ENCODE measurements at regions not wholly inside any gene's neighbourhood (a gene's known extent, or its start where the extent isn't known, plus 50 kb on each side); places are given as distances from the start of the nearest gene placed in this dataset.

DNA sequence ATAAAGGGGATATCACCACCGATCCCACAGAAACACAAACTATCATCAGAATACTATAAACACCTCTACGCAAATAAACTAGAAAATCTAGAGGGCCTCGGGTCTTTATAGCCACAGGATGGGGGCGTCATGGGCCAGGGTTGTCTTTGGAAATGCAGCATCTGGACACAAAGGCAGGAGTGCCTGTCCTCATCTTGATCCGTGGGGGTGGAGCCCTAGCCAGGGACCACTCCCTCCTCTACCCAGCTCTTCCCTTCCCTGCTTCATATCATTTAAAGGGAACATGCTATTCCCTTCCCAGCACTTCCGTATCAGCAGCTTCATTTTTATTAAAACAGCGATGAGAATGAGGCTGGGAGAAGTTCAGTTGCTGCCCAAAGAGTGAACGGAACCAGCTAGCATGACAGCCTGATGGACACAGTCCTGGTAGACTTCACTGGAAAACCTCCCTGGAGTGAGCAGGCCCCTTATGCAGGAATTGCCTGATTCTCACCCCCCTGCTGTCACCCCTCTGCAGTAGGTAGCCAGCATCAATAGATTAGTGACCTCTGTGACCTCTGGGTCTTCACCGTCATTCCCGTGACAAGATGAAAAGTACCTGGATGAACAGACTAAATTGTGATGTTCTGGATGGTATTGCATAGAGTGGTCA, 251.4 kb upstream of the RGS6 start:
- Histone ChIP-seq H3K9ac (ENCODE audit: low read length) (no peak overlapping the region), H3K4me2 (ENCODE audit: low read depth, low read length, poor library complexity, severe bottlenecking) (no peak overlapping the region), H3K27me3 (ENCODE audit: low read length) (no peaks in the 10 kb centered on the region), H3K9me3 (ENCODE audit: insufficient read depth, low read length) (no peaks in the 10 kb centered on the region), H3K27ac (ENCODE audit: low read depth, low read length) (no peak overlapping the region), H4K20me1 (ENCODE audit: low read depth, low read length) (no peaks in the 10 kb centered on the region), H3K9me2 (replicated peaks; ENCODE audit: insufficient read depth, low read length) (no peaks in the 10 kb centered on the region), H3K79me2 (ENCODE audit: insufficient read depth, low read length) (no peaks in the 10 kb centered on the region), H3K36me3 (ENCODE audit: low read length) (no peaks in the 10 kb centered on the region), H2AFZ (ENCODE audit: low read depth, low read length, severe bottlenecking) (no peak overlapping the region), H3K4me3 (ENCODE audit: insufficient read depth, low read length, poor library complexity, severe bottlenecking) (no peak overlapping the region), H3F3A (ENCODE audit: insufficient read depth) (no peaks in the 10 kb centered on the region)
- TF ChIP-seq, protein P1, sequence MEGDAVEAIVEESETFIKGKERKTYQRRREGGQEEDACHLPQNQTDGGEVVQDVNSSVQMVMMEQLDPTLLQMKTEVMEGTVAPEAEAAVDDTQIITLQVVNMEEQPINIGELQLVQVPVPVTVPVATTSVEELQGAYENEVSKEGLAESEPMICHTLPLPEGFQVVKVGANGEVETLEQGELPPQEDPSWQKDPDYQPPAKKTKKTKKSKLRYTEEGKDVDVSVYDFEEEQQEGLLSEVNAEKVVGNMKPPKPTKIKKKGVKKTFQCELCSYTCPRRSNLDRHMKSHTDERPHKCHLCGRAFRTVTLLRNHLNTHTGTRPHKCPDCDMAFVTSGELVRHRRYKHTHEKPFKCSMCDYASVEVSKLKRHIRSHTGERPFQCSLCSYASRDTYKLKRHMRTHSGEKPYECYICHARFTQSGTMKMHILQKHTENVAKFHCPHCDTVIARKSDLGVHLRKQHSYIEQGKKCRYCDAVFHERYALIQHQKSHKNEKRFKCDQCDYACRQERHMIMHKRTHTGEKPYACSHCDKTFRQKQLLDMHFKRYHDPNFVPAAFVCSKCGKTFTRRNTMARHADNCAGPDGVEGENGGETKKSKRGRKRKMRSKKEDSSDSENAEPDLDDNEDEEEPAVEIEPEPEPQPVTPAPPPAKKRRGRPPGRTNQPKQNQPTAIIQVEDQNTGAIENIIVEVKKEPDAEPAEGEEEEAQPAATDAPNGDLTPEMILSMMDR (IDR thresholded peaks at IDR 0.05; ENCODE audit: insufficient read depth, low read length, poor library complexity, severe bottlenecking), result no peak
- no peak for TF ChIP-seq EZH2phosphoT487 (conservative IDR thresholded peaks at IDR 0.05; ENCODE audit: low read length)

DNA sequence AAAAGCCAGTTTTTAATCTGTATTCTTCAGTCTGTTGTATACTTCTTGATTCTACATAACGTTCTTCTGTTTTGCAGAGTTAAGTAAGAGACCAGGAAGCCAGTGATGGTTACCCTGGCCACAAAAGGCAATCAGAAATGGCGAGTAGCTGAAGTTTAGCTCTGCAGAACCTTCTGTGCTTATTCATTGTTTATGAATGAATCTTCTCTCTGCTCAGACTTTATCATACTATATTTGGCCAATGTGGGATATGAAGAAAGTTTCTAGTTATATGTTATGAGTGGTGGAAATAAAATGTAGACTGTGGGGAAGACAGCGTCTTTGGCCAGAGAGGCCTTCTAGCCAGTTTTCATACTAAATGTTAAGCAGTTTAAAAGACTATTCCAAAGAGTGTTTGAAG, 249.9 kb upstream of the RGS6 start:
- Histone ChIP-seq H4K20me1 (ENCODE audit: low read depth, low read length) (no peaks in the 10 kb centered on the region), H2AFZ (ENCODE audit: low read depth, low read length, severe bottlenecking) (no peak overlapping the region), H3K9me3 (ENCODE audit: insufficient read depth, low read length) (no peaks in the 10 kb centered on the region), H3K27me3 (ENCODE audit: low read length) (no peaks in the 10 kb centered on the region), H3K4me2 (ENCODE audit: low read depth, low read length, poor library complexity, severe bottlenecking) (no peak overlapping the region), H3K9ac (ENCODE audit: low read length) (no peak overlapping the region), H3K4me3 (ENCODE audit: insufficient read depth, low read length, poor library complexity, severe bottlenecking) (no peak overlapping the region), H3F3A (ENCODE audit: insufficient read depth) (no peaks in the 10 kb centered on the region), H3K36me3 (ENCODE audit: low read length) (no peaks in the 10 kb centered on the region), H3K9me2 (replicated peaks; ENCODE audit: insufficient read depth, low read length) (no peaks in the 10 kb centered on the region), H3K79me2 (ENCODE audit: insufficient read depth, low read length) (no peaks in the 10 kb centered on the region), H3K27ac (ENCODE audit: low read depth, low read length) (no peak overlapping the region)
- no peak for TF ChIP-seq EZH2phosphoT487 (conservative IDR thresholded peaks at IDR 0.05; ENCODE audit: low read length)
- TF ChIP-seq, protein P1 (IDR thresholded peaks at IDR 0.05; ENCODE audit: insufficient read depth, low read length, poor library complexity, severe bottlenecking), result no peak

DNA sequence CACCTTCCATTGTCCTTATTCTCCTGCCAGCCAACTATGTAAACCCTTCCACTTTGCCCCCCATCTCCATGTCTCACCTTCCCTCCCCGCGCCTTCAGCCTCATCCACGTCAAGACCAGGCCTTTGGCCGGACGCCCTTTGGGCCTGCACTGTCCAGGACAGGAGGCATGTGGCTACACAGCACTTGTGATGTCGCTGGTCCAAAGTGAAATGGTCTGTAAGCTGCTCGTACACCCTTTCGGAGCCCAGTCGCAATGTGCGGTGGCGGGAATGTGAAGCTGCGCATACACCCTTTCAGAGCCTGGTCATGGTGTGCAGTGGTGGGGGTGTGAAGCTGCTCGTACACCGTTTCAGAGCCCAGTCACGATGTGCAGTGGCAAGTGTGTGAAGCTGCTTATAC, 247.9 kb upstream of the RGS6 start:
- Histone ChIP-seq H3K27me3 (ENCODE audit: low read length) (no peaks in the 10 kb centered on the region), H3K4me3 (ENCODE audit: insufficient read depth, low read length, poor library complexity, severe bottlenecking) (no peak overlapping the region), H3K4me2 (ENCODE audit: low read depth, low read length, poor library complexity, severe bottlenecking) (no peak overlapping the region), H3K9ac (ENCODE audit: low read length) (no peak overlapping the region), H3K79me2 (ENCODE audit: insufficient read depth, low read length) (no peaks in the 10 kb centered on the region), H2AFZ (ENCODE audit: low read depth, low read length, severe bottlenecking) (no peak overlapping the region), H3K9me2 (replicated peaks; ENCODE audit: insufficient read depth, low read length) (no peaks in the 10 kb centered on the region), H3K36me3 (ENCODE audit: low read length) (no peaks in the 10 kb centered on the region), H3K9me3 (ENCODE audit: insufficient read depth, low read length) (no peaks in the 10 kb centered on the region), H4K20me1 (ENCODE audit: low read depth, low read length) (no peaks in the 10 kb centered on the region), H3F3A (ENCODE audit: insufficient read depth) (no peaks in the 10 kb centered on the region), H3K27ac (ENCODE audit: low read depth, low read length) (no peak overlapping the region)
- TF ChIP-seq, protein P1 (IDR thresholded peaks at IDR 0.05; ENCODE audit: insufficient read depth, low read length, poor library complexity, severe bottlenecking), result no peak
- no peak for TF ChIP-seq EZH2phosphoT487 (conservative IDR thresholded peaks at IDR 0.05; ENCODE audit: low read length)

All from SU-DHL-6 (cell line).